ENCODE measurements at regions not wholly inside any gene's neighbourhood (a gene's known extent, or its start where the extent isn't known, plus 50 kb on each side); places are given as distances from the start of the nearest gene placed in this dataset.
"Not testable (repeated sequence)": the region's sequence is repeated elsewhere in the genome, so short reads cannot be mapped to it uniquely, and the experiment has no call there.

GRCh38 chr11:92436034-92436920, 211.7 kb downstream of the FAT3 start:
- DNase-seq, result no peak

GRCh38 chr11:92439133-92439532, 214.5 kb downstream of the FAT3 start:
- DNase-seq, result no peak

GRCh38 chr11:92440701-92441442, 216.3 kb downstream of the FAT3 start:
- DNase-seq, result no peak

GRCh38 chr11:92441443-92441726, 216.8 kb downstream of the FAT3 start:
- DNase-seq, result no peak

- DNase-seq, result no peak
Measured at GRCh38 chr11:92443199-92443598, 218.6 kb downstream of the FAT3 start.

GRCh38 chr11:92447586-92447985, 223.0 kb downstream of the FAT3 start:
- no peak for DNase-seq

GRCh38 chr11:92449222-92449621, 224.6 kb downstream of the FAT3 start:
- DNase-seq, result no peak

- no peak for DNase-seq
Measured at GRCh38 chr11:92449780-92450179, 225.2 kb downstream of the FAT3 start.

- no peak for DNase-seq
Measured at GRCh38 chr11:92451063-92451462, 226.4 kb downstream of the FAT3 start.

- no peak for DNase-seq
Measured at GRCh38 chr11:92453055-92453454, 228.4 kb downstream of the FAT3 start.

GRCh38 chr11:92455210-92455790, 230.7 kb downstream of the FAT3 start:
- no peak for DNase-seq

GRCh38 chr11:92457250-92457649, 232.6 kb downstream of the FAT3 start:
- DNase-seq, result no peak

- no peak for DNase-seq
Measured at GRCh38 chr11:92458486-92458885, 233.9 kb downstream of the FAT3 start.

- no peak for DNase-seq
Measured at GRCh38 chr11:92460213-92460612, 235.6 kb downstream of the FAT3 start.

- DNase-seq, result no peak
Measured at GRCh38 chr11:92461447-92461846, 236.8 kb downstream of the FAT3 start.

- no peak for DNase-seq
Measured at GRCh38 chr11:92462821-92463220, 238.2 kb downstream of the FAT3 start.

GRCh38 chr11:92464822-92465221, 240.2 kb downstream of the FAT3 start:
- no peak for DNase-seq

GRCh38 chr11:92465410-92465809, 240.8 kb downstream of the FAT3 start:
- DNase-seq, result not testable (repeated sequence)

- DNase-seq, result no peak
Measured at GRCh38 chr11:92473736-92474135, 249.1 kb downstream of the FAT3 start.

GRCh38 chr11:92475316-92475715, 250.7 kb downstream of the FAT3 start:
- DNase-seq, result no peak

- DNase-seq, result no peak
Measured at GRCh38 chr11:92475819-92476218, 251.2 kb downstream of the FAT3 start.

GRCh38 chr11:92477686-92478085, 253.1 kb downstream of the FAT3 start:
- DNase-seq, result no peak

GRCh38 chr11:92480499-92480898, 255.9 kb downstream of the FAT3 start:
- DNase-seq, result no peak

- DNase-seq, result no peak
Measured at GRCh38 chr11:92482492-92483060, 258.0 kb downstream of the FAT3 start.

Data from CD4-positive, alpha-beta T cell treated with Interferon alpha-2 for 1 hour (primary cell).